Endothelial cell of umbilical vein (primary cell): ENCODE measurements at regions not wholly inside any gene's neighbourhood (a gene's known extent, or its start where the extent isn't known, plus 50 kb on each side); places are given as distances from the start of the nearest gene placed in this dataset.

Experiments
- BruUV-seq: library from RNA; stranded (reverse); fragments of 400-500 nt; replicated peaks from 2 replicates; lab custom pipeline; 2021; lab: Mats Ljungman, UMichigan
- CTCF ChIA-PET: fragments of 300-600, 350-600 bp; sonication (Branson Sonifier 250); formaldehyde crosslinking; loops from one replicate; lab custom pipeline; 2021; ENCODE audit warnings: antibody characterized with exemption, inconsistent platforms; lab: Charles Lee
- POLR2A ChIA-PET: fragments of 300-600, 350-600 bp; sonication (Branson Sonifier 250); formaldehyde crosslinking; loops from one replicate; lab custom pipeline; 2021; ENCODE audit warnings: antibody characterized with exemption, inconsistent platforms; lab: Charles Lee
- DNase-seq: peaks from one replicate; pipeline ENCODE4 v3.0.0-alpha.2; 2011; ENCODE audit warnings: low read depth, low spot score
- FAIRE-seq: peaks from 2 replicates; lab custom pipeline; 2011; peaks lifted over from hg19 to GRCh38; lab: Jason Lieb, UNC
- H2AFZ ChIP-seq: 2 replicates; pipeline ENCODE4 v1.6.0; 2012; ENCODE audit warnings: low read depth, low read length, control low read depth, inconsistent platforms
- H3K27ac ChIP-seq: 2 replicates; pipeline ENCODE4 v1.5.1; 2011; ENCODE audit warnings: low read depth, mild to moderate bottlenecking, control low read depth, low read length, moderate library complexity; ENCODE audit not compliant: insufficient read depth
- H3K27me3 ChIP-seq, 2 experiments: 2 replicates each; pipeline versions ENCODE4 v1.6.0 to v1.6.1; 2011; ENCODE audit warnings: low read length in 2 of 2, mixed read lengths in 1 of 2; ENCODE audit not compliant: control insufficient read depth in 2 of 2, insufficient read depth in 2 of 2
- H3K36me3 ChIP-seq, 2 experiments: 2 replicates in 1 of 2; 3 replicates in 1 of 2; pipeline ENCODE4 v1.5.1; 2011; ENCODE audit warnings: low read length in 2 of 2, mild to moderate bottlenecking in 1 of 2, moderate library complexity in 1 of 2; ENCODE audit not compliant: control insufficient read depth in 2 of 2, insufficient read depth in 2 of 2; ENCODE audit errors: extremely low read depth in 1 of 2
- H3K4me1 ChIP-seq: 3 replicates; pipeline ENCODE4 v1.5.1; 2011; ENCODE audit warnings: mild to moderate bottlenecking, low read length; ENCODE audit not compliant: control insufficient read depth, insufficient read depth; ENCODE audit errors: extremely low read depth
- H3K4me2 ChIP-seq: 2 replicates; pipeline ENCODE4 v1.6.1; 2011; ENCODE audit warnings: low read length, control low read depth, mixed read lengths; ENCODE audit not compliant: insufficient read depth
- H3K4me3 ChIP-seq, 3 experiments: fragments of 200-600 bp in 1 of 3; sonication (generic), shearing (Covaris generic) in 1 of 3; replicated peaks in 1 of 3; 2 replicates each; pipeline ENCODE4 v1.5.1; 2011 to 2016; ENCODE audit warnings: control low read depth in 3 of 3, low read length in 3 of 3, mild to moderate bottlenecking in 2 of 3, inconsistent platforms in 1 of 3, low read depth in 1 of 3, moderate library complexity in 1 of 3; ENCODE audit not compliant: insufficient read depth in 1 of 3
- H3K79me2 ChIP-seq: 2 replicates; pipeline ENCODE4 v1.6.0; 2012; ENCODE audit warnings: low read length, inconsistent platforms; ENCODE audit not compliant: control insufficient read depth, insufficient read depth
- H3K9ac ChIP-seq: replicated peaks from 2 replicates; pipeline ENCODE3; 2011; ENCODE audit warnings: low read length, control low read depth; ENCODE audit not compliant: insufficient read depth; ENCODE audit errors: extremely low read depth
- H3K9me1 ChIP-seq: replicated peaks from 3 replicates; pipeline ENCODE4 v1.6.0; 2011; ENCODE audit warnings: mild to moderate bottlenecking, low read length; ENCODE audit not compliant: control insufficient read depth, insufficient read depth; ENCODE audit errors: extremely low read depth
- H3K9me3 ChIP-seq: replicated peaks from 2 replicates; pipeline ENCODE4 v1.5.1; 2012; ENCODE audit warnings: low read length, inconsistent platforms; ENCODE audit not compliant: control insufficient read depth, insufficient read depth
- H4K20me1 ChIP-seq: replicated peaks from 2 replicates; pipeline ENCODE3; 2011; ENCODE audit warnings: mild to moderate bottlenecking, low read length; ENCODE audit not compliant: control insufficient read depth, insufficient read depth; ENCODE audit errors: extremely low read depth
- EZH2 ChIP-seq: IDR thresholded peaks from 2 replicates; pipeline ENCODE4 v1.6.1; 2012; ENCODE audit warnings: borderline replicate concordance, low read depth, mild to moderate bottlenecking, moderate library complexity, low read length, inconsistent platforms; ENCODE audit not compliant: severe bottlenecking
- FOS ChIP-seq: IDR thresholded peaks from 2 replicates; pipeline ENCODE4 v1.6.1; 2011; ENCODE audit warnings: mild to moderate bottlenecking, low read length, moderate library complexity, borderline replicate concordance; ENCODE audit not compliant: insufficient read depth
- GATA2 ChIP-seq: IDR thresholded peaks from 2 replicates; pipeline ENCODE4 v1.7.0; 2011; ENCODE audit warnings: low read depth, mild to moderate bottlenecking, moderate library complexity, mixed read lengths, low read length; ENCODE audit not compliant: insufficient read length, insufficient read depth
- JUN ChIP-seq: IDR thresholded peaks from 2 replicates; pipeline ENCODE4 v1.6.1; 2011; ENCODE audit warnings: borderline replicate concordance, low read depth; ENCODE audit not compliant: insufficient read length, insufficient read depth
- MYC ChIP-seq: IDR thresholded peaks from one replicate; pipeline ENCODE4 v1.6.1; 2011; ENCODE audit warnings: mild to moderate bottlenecking, low read depth, low read length
- POLR2A ChIP-seq: IDR thresholded peaks from 2 replicates; pipeline ENCODE4 v1.6.1; 2012; ENCODE audit warnings: low read depth, mild to moderate bottlenecking, control low read depth, low read length
- POLR2AphosphoS5 ChIP-seq: IDR thresholded peaks from 2 replicates; pipeline ENCODE4 v1.6.1; 2012; ENCODE audit warnings: low read depth, mild to moderate bottlenecking, control low read depth, low read length, moderate library complexity; ENCODE audit not compliant: insufficient read depth
- dilution Hi-C: fragments of 300-500 bp; cut with MboI; formaldehyde crosslinking; loops from one replicate; pipeline ENCODE4 v1.15.0; 2019; ENCODE audit warnings: low sequenced_read_pairs; ENCODE audit not compliant: extremely low pct_ligation_motif_present
- intact Hi-C: fragments of 100-400 bp; cut with micrococcal nuclease; formaldehyde crosslinking; loops from one replicate; pipeline ENCODE4 v1.10.0; 2022
- TF ChIP-seq, protein P1 (sequence below), 2 donors: IDR thresholded peaks; 1 replicate in 1 of 2; 2 replicates in 1 of 2; pipeline ENCODE4 v1.5.1; 2011; ENCODE audit warnings: low read length in 2 of 2, mild to moderate bottlenecking in 2 of 2, moderate library complexity in 2 of 2, control low read depth in 1 of 2, inconsistent platforms in 1 of 2, low read depth in 1 of 2; ENCODE audit not compliant: insufficient read depth in 1 of 2; ENCODE audit errors: extremely low read depth in 1 of 2
- TF ChIP-seq, protein P2 (sequence below): IDR thresholded peaks from 2 replicates; pipeline ENCODE4 v1.6.1; 2011; ENCODE audit not compliant: insufficient read depth, insufficient read length

- Histone ChIP-seq H3K79me2 (no peaks in the 10 kb centered on the region), H2AFZ (no peak overlapping the region), H3K4me1 (no peaks in the 10 kb centered on the region), H3K4me3 (no peak overlapping the region), H3K27me3 (no peaks in the 10 kb centered on the region), H3K9me1 (no peaks in the 10 kb centered on the region), H3K9ac (no peak overlapping the region), H3K4me2 (no peak overlapping the region), H4K20me1 (no peaks in the 10 kb centered on the region), H3K36me3 (no peaks in the 10 kb centered on the region), H3K9me3 (no peaks in the 10 kb centered on the region), H3K27ac (no peak overlapping the region)
- dilution Hi-C loops (no loop called here), intact Hi-C loops (no loop called here)
- no peak for DNase-seq
- no peak for TF ChIP-seq FOS
- TF ChIP-seq GATA2: no peak
- no peak for TF ChIP-seq POLR2AphosphoS5
- TF ChIP-seq JUN: no peak
- TF ChIP-seq, protein P1, sequence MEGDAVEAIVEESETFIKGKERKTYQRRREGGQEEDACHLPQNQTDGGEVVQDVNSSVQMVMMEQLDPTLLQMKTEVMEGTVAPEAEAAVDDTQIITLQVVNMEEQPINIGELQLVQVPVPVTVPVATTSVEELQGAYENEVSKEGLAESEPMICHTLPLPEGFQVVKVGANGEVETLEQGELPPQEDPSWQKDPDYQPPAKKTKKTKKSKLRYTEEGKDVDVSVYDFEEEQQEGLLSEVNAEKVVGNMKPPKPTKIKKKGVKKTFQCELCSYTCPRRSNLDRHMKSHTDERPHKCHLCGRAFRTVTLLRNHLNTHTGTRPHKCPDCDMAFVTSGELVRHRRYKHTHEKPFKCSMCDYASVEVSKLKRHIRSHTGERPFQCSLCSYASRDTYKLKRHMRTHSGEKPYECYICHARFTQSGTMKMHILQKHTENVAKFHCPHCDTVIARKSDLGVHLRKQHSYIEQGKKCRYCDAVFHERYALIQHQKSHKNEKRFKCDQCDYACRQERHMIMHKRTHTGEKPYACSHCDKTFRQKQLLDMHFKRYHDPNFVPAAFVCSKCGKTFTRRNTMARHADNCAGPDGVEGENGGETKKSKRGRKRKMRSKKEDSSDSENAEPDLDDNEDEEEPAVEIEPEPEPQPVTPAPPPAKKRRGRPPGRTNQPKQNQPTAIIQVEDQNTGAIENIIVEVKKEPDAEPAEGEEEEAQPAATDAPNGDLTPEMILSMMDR (IDR thresholded peaks at IDR 0.05; ENCODE audit: extremely low read depth in 1 of 2, insufficient read depth in 1 of 2, low read depth in 1 of 2, low read length in 2 of 2): no peak
- no peak for TF ChIP-seq EZH2
- TF ChIP-seq POLR2A: no peak
- TF ChIP-seq MYC: no peak
- TF ChIP-seq, protein P2, sequence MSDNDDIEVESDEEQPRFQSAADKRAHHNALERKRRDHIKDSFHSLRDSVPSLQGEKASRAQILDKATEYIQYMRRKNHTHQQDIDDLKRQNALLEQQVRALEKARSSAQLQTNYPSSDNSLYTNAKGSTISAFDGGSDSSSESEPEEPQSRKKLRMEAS: no peak
- POLR2A ChIA-PET: no interaction called here
- FAIRE-seq: no peak
- BruUV-seq: no TSS peak
- CTCF ChIA-PET: no interaction called here
Measured at GRCh38 chr14:53599221-53599945, 357.2 kb downstream of the BMP4 start.
